Sigmoid colon (tissue), 6 donors: ENCODE measurements at regions not wholly inside any gene's neighbourhood (a gene's known extent, or its start where the extent isn't known, plus 50 kb on each side); places are given as distances from the start of the nearest gene placed in this dataset.

Experiments used
- DNase-seq: peaks from one replicate; pipeline ENCODE4 v3.0.0-alpha.2; 2019
- H3K27ac ChIP-seq, 4 donors: fragments of 200-600 bp; sonication (generic); one replicate each; pipeline ENCODE4 v1.5.1; 2016 to 2019; ENCODE audit warnings: mild to moderate bottlenecking in 1 of 4
- H3K27me3 ChIP-seq, 3 donors: fragments of 200-600 bp; sonication (generic); one replicate each; pipeline ENCODE4 v1.5.1; 2019; ENCODE audit warnings: mild to moderate bottlenecking in 1 of 3
- H3K36me3 ChIP-seq, 4 donors: fragments of 200-600 bp; sonication (generic); one replicate each; pipeline ENCODE4 v1.5.1; 2016 to 2019
- H3K4me1 ChIP-seq, 4 donors: fragments of 200-600 bp; sonication (generic); one replicate each; pipeline ENCODE4 v1.5.1; 2017 to 2019
- H3K4me3 ChIP-seq, 4 donors: fragments of 200-600 bp; sonication (generic); one replicate each; pipeline ENCODE4 v1.5.1; 2017 to 2019; ENCODE audit warnings: mild to moderate bottlenecking in 2 of 4, moderate library complexity in 1 of 4
- H3K9me3 ChIP-seq, 4 donors: fragments of 200-600 bp in 3 of 4; sonication (generic) in 3 of 4; one replicate each; pipeline versions ENCODE4 v1.5.1 to v1.6.1; 2013 to 2019
- CTCF ChIP-seq, 4 experiments: fragments of 450-650 bp in 3 of 4; fragments of 200-600 bp in 1 of 4; IDR thresholded peaks; one replicate each; pipeline ENCODE4 v1.5.1; 2016 to 2019; ENCODE audit warnings: antibody characterized with exemption in 4 of 4, mild to moderate bottlenecking in 3 of 4, moderate library complexity in 2 of 4
- EP300 ChIP-seq, 4 donors: sonication (generic); formaldehyde crosslinking; IDR thresholded peaks; one replicate each; pipeline ENCODE4 v1.6.1; 2017; ENCODE audit warnings: antibody characterized with exemption in 4 of 4
- POLR2A ChIP-seq, 2 donors: fragments of 450-650 bp; IDR thresholded peaks; one replicate each; pipeline ENCODE4 v1.6.1; 2016; ENCODE audit warnings: antibody characterized with exemption in 2 of 2, mild to moderate bottlenecking in 2 of 2, moderate library complexity in 2 of 2
- POLR2AphosphoS5 ChIP-seq, 4 donors: sonication (generic); formaldehyde crosslinking; IDR thresholded peaks; one replicate each; pipeline ENCODE4 v1.6.1; 2017; ENCODE audit warnings: antibody characterized with exemption in 4 of 4
- WGBS, 2 donors: extraction: QIAGEN DNeasy Blood & Tissue Kit; methylation state at CpG; one replicate each; pipeline ENCODE4 v1.1.7; 2013; 5-methylcytosine and 5-hydroxymethylcytosine counted together
- intact Hi-C: fragments of 100-400 bp; cut with DNase I; formaldehyde crosslinking; loops from one replicate; pipeline ENCODE4 v1.15.1; 2023
- donor health status: healthy with polysubstance abuse.
- donor health status: healthy.

GRCh38 chr14:104394409-104394851, 185.1 kb upstream of the C14orf180 start:
- no peak for TF ChIP-seq POLR2A (IDR thresholded peaks at IDR 0.05)
- TF ChIP-seq CTCF (IDR thresholded peaks at IDR 0.05) = no peak
- no peak for TF ChIP-seq EP300 (IDR thresholded peaks at IDR 0.05)
- TF ChIP-seq POLR2AphosphoS5 (IDR thresholded peaks at IDR 0.05) = no peak
- Histone ChIP-seq H3K27me3 (peaks cover 0 to 11% (median 0%) of the 10 kb centered on the region in 3 donors), H3K4me1 (no peaks in the 10 kb centered on the region), H3K9me3 (peaks cover 0 to 8% (median 4%) of the 10 kb centered on the region in 4 donors), H3K36me3 (no peaks in the 10 kb centered on the region), H3K27ac (no peak overlapping the region), H3K4me3 (no peak overlapping the region)
- DNase-seq = peak; percentile 52
- intact Hi-C loops = no loop called here
- WGBS, 2 donors = 47 to 67% methylated on average over 13 of the region's 13 CpGs

- Histone ChIP-seq H3K4me1 (no peaks in the 10 kb centered on the region), H3K27me3 (peaks cover 0 to 11% (median 0%) of the 10 kb centered on the region in 3 donors), H3K9me3 (peaks cover 0 to 8% (median 4%) of the 10 kb centered on the region in 4 donors), H3K36me3 (no peaks in the 10 kb centered on the region), H3K4me3 (no peak overlapping the region), H3K27ac (no peak overlapping the region)
- intact Hi-C loops = no loop called here
- TF ChIP-seq POLR2AphosphoS5 (IDR thresholded peaks at IDR 0.05) (no peak), EP300 (IDR thresholded peaks at IDR 0.05) (no peak), CTCF (IDR thresholded peaks at IDR 0.05) (no peak), POLR2A (IDR thresholded peaks at IDR 0.05) (no peak)
- WGBS, 2 donors = 29 to 65% methylated on average over 6 of the region's 6 CpGs
- no peak for DNase-seq
Observed at GRCh38 chr14:104395276-104395675, 184.3 kb upstream of the C14orf180 start.

DNA sequence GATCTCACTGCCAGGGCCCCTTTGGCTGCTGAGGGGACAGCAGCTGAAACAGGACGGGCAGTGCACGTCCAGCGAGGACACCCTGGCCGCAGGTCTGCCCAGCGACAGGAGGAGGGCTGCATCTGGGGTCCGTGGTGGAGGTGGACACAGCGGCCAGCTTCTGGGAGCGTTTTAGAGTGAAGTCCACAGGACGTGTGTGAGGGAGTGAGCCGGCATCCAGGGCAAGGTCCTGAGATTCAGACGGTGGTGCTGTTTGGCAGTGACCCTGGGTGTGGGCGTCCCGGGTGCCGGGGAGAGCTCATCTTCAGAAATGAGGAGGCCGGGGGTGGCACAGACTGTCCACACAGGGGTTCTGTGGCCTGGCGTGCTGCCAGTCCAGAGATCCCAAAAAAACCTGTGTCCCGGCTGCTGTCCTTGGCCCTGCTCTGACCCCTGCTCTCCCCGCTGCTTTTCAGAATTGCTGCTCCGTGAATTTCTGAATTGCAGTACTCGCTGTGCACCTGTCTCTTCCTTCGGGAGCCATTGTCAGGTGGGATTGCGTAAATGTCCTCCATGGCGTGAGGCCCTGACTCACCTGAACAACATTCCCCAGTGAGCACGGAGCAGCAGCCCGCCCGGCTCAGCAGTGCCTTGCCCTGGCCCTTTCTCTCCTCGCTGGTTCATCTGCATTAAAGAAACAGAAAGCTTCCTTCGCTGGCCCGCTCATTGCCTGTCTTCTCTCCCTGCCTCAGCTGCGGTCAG, 183.5 kb upstream of the C14orf180 start:
- H3K4me3 ChIP-seq = no peak overlapping the region
- H3K4me1 ChIP-seq = no peaks in the 10 kb centered on the region
- peaks cover 0 to 11% (median 0%) of the 10 kb centered on the region in 3 donors for H3K27me3 ChIP-seq
- no peak overlapping the region for H3K27ac ChIP-seq
- H3K9me3 ChIP-seq = peaks cover 0 to 8% (median 4%) of the 10 kb centered on the region in 4 donors
- intact Hi-C loops = no loop called here
- 81 to 87% methylated on average over 30 of the region's 30 CpGs for WGBS, 2 donors
- DNase-seq = no peak
- H3K36me3 ChIP-seq = no peaks in the 10 kb centered on the region
- no peak for TF ChIP-seq EP300 (IDR thresholded peaks at IDR 0.05)

DNA sequence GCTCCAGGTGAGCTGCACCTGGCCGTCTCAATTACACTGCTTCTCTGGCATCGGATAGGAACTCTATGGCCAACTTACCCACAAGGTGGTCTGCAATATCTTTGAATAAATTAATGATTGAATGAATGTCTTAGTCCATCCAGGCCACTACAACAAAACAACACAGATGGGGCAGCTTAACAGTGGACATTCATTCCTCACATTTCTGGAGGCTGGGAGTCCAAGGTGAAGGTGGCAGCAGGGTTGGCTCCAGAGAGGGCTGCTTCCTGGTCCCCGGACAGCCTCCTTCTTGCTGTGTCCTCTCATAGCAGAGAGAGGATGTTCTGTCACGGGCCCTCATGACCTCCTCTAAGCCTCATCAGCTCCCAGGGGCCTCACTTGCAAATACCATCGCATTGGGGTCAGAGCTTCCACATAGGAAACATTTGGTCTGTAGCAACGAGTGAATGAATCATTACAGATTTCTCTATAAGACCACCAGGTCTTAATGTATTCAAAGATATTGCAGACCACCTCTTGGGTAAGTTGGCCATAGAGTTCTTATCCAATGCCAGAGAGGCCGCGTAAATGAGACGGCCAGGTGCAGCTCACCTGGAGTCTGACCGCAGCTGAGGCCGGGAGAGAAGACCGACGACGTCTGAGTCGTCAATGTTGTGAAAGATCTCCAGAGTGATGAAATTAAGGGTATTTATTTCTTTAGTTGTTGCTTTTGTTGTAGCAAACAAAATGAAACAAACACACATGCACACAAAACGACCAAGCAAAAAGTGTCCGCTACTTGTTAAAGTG, 182.7 kb upstream of the C14orf180 start:
- H3K4me3 ChIP-seq = no peak overlapping the region
- TF ChIP-seq CTCF (IDR thresholded peaks at IDR 0.05) = no peak
- no peak for TF ChIP-seq EP300 (IDR thresholded peaks at IDR 0.05)
- TF ChIP-seq POLR2A (IDR thresholded peaks at IDR 0.05) = no peak
- no peak for TF ChIP-seq POLR2AphosphoS5 (IDR thresholded peaks at IDR 0.05)
- no peaks in the 10 kb centered on the region for H3K4me1 ChIP-seq
- H3K27ac ChIP-seq = no peak overlapping the region
- H3K36me3 ChIP-seq = no peaks in the 10 kb centered on the region
- H3K27me3 ChIP-seq = peaks cover 0 to 11% (median 0%) of the 10 kb centered on the region in 3 donors
- intact Hi-C loops = no loop called here
- peaks cover 0 to 8% (median 4%) of the 10 kb centered on the region in 4 donors for H3K9me3 ChIP-seq
- DNase-seq = no peak
- WGBS, 2 donors = 87% methylated on average over 17 of the region's 17 CpGs

GRCh38 chr14:104397956-104398355, 181.6 kb upstream of the C14orf180 start:
- H3K4me3 ChIP-seq = no peak overlapping the region
- WGBS, 2 donors = 98 to 100% methylated on average over 2 of the region's 2 CpGs

More at GRCh38 chr14:104397956-104398355, 181.6 kb upstream of the C14orf180 start:
- intact Hi-C loops = no loop called here
- H3K9me3 ChIP-seq = peaks cover 0 to 8% (median 4%) of the 10 kb centered on the region in 4 donors
- no peak for DNase-seq
- no peaks in the 10 kb centered on the region for H3K36me3 ChIP-seq
- H3K27me3 ChIP-seq = peaks cover 0 to 4% (median 0%) of the 10 kb centered on the region in 3 donors
- H3K27ac ChIP-seq = no peak overlapping the region
- TF ChIP-seq CTCF (IDR thresholded peaks at IDR 0.05) (no peak), POLR2AphosphoS5 (IDR thresholded peaks at IDR 0.05) (no peak), EP300 (IDR thresholded peaks at IDR 0.05) (no peak), POLR2A (IDR thresholded peaks at IDR 0.05) (no peak)
- H3K4me1 ChIP-seq = no peaks in the 10 kb centered on the region
